IMR-90 (cell line): ENCODE measurements at regions not wholly inside any gene's neighbourhood (a gene's known extent, or its start where the extent isn't known, plus 50 kb on each side); places are given as distances from the start of the nearest gene placed in this dataset.

Source experiments
- ATAC-seq: fragments of 200-7000 bp; cut with Tn5 transposase; 2 replicates; pipeline ENCODE4 v1.9.1; 2020; ENCODE audit warnings: low read depth, mild to moderate bottlenecking, moderate library complexity
- BruUV-seq: library from RNA; stranded (reverse); fragments of 400-500 nt; replicated peaks from 2 replicates; lab custom pipeline; 2021; lab: Mats Ljungman, UMichigan
- CTCF ChIA-PET: fragments of 300-600 bp; formaldehyde crosslinking; extraction: SDS; loops from one replicate; lab custom pipeline; 2021; ENCODE audit warnings: antibody characterized with exemption; lab: Yijun Ruan, JAX
- POLR2A ChIA-PET: fragments of 300-600 bp; sonication (Branson Sonifier 250); formaldehyde crosslinking; loops from one replicate; lab custom pipeline; 2022; ENCODE audit warnings: antibody characterized with exemption; ENCODE audit not compliant: unreplicated experiment; lab: Charles Lee
- DNase-seq: peaks from one replicate; pipeline ENCODE4 v3.0.0; 2013
- H2AFZ ChIP-seq: replicated peaks from 2 replicates; pipeline ENCODE3; 2013; ENCODE audit warnings: low read length, mild to moderate bottlenecking; ENCODE audit not compliant: poor library complexity
- H2AK5ac ChIP-seq: 2 replicates; pipeline ENCODE4 v1.6.1; 2013; ENCODE audit warnings: low read depth, low read length, inconsistent platforms
- H2AK9ac ChIP-seq: replicated peaks from 2 replicates; pipeline ENCODE3; 2013; ENCODE audit warnings: mild to moderate bottlenecking, low read depth, low read length, moderate library complexity; ENCODE audit not compliant: poor library complexity
- H2BK120ac ChIP-seq: 2 replicates; pipeline ENCODE4 v1.6.1; 2013; ENCODE audit warnings: low read depth, low read length, inconsistent platforms
- H2BK15ac ChIP-seq: 3 replicates; pipeline ENCODE4 v1.6.1; 2013; ENCODE audit warnings: low read depth, low read length, inconsistent platforms
- H2BK20ac ChIP-seq: 2 replicates; pipeline ENCODE4 v1.6.1; 2013; ENCODE audit warnings: low read depth, mild to moderate bottlenecking, inconsistent platforms, low read length, moderate library complexity
- H2BK5ac ChIP-seq: 2 replicates; pipeline ENCODE4 v1.6.1; 2013; ENCODE audit warnings: mild to moderate bottlenecking, low read depth, low read length, inconsistent platforms; ENCODE audit not compliant: poor library complexity, severe bottlenecking
- H3K14ac ChIP-seq: replicated peaks from 2 replicates; pipeline ENCODE4 v1.6.1; 2013; ENCODE audit warnings: low read depth, low read length, inconsistent platforms
- H3K18ac ChIP-seq: 2 replicates; pipeline ENCODE4 v1.6.1; 2013; ENCODE audit warnings: low read depth, low read length, control low read depth
- H3K23ac ChIP-seq: 2 replicates; pipeline ENCODE4 v1.6.1; 2013; ENCODE audit warnings: low read depth, low read length, inconsistent platforms
- H3K27ac ChIP-seq: 2 replicates; pipeline ENCODE4 v1.5.1; 2013; ENCODE audit warnings: mild to moderate bottlenecking, control low read depth, low read length; ENCODE audit not compliant: insufficient read depth
- H3K27me3 ChIP-seq: 2 replicates; pipeline ENCODE4 v1.6.1; 2013; ENCODE audit warnings: low read length; ENCODE audit not compliant: control insufficient read depth, insufficient read depth
- H3K36me3 ChIP-seq: 2 replicates; pipeline ENCODE4 v1.6.1; 2013; ENCODE audit warnings: low read length, mixed read lengths; ENCODE audit not compliant: control insufficient read depth, insufficient read depth
- H3K4ac ChIP-seq: 2 replicates; pipeline ENCODE4 v1.6.1; 2013; ENCODE audit warnings: low read depth, low read length, inconsistent platforms
- H3K4me1 ChIP-seq: 2 replicates; pipeline ENCODE4 v1.6.1; 2013; ENCODE audit warnings: low read length, mixed read lengths; ENCODE audit not compliant: control insufficient read depth, insufficient read depth
- H3K4me2 ChIP-seq: 2 replicates; pipeline ENCODE4 v1.6.1; 2013; ENCODE audit warnings: low read depth, mild to moderate bottlenecking, control low read depth, low read length, moderate library complexity
- H3K4me3 ChIP-seq: 2 replicates; pipeline ENCODE4 v1.5.1; 2013; ENCODE audit warnings: low read depth, mild to moderate bottlenecking, control low read depth, low read length, moderate library complexity; ENCODE audit not compliant: insufficient read depth
- H3K56ac ChIP-seq: 2 replicates; pipeline ENCODE4 v1.6.1; 2013; ENCODE audit warnings: low read length, inconsistent platforms; ENCODE audit not compliant: insufficient read depth; ENCODE audit errors: extremely low read depth
- H3K79me1 ChIP-seq, 2 experiments: 2 replicates each; pipeline ENCODE4 v1.6.1; 2013; ENCODE audit warnings: low read length in 2 of 2, inconsistent platforms in 1 of 2, low read depth in 1 of 2
- H3K9ac ChIP-seq: 2 replicates; pipeline ENCODE4 v1.6.1; 2013; ENCODE audit warnings: low read depth, low read length, control low read depth
- H3K9me1 ChIP-seq: 2 replicates; pipeline ENCODE4 v1.6.1; 2013; ENCODE audit warnings: low read length, inconsistent platforms; ENCODE audit not compliant: insufficient read depth
- H3K9me3 ChIP-seq: 2 replicates; pipeline ENCODE4 v1.6.1; 2013; ENCODE audit warnings: low read length; ENCODE audit not compliant: control insufficient read depth, insufficient read depth
- H4K20me1 ChIP-seq: 2 replicates; pipeline ENCODE4 v1.6.1; 2013; ENCODE audit warnings: low read length, inconsistent platforms; ENCODE audit not compliant: insufficient read depth
- H4K5ac ChIP-seq: 2 replicates; pipeline ENCODE4 v1.6.1; 2013; ENCODE audit warnings: mild to moderate bottlenecking, low read depth, low read length, control low read depth
- H4K8ac ChIP-seq, 2 experiments: 2 replicates each; pipeline ENCODE4 v1.6.1; 2013; ENCODE audit warnings: low read depth in 2 of 2, low read length in 2 of 2, control low read depth in 1 of 2, inconsistent platforms in 1 of 2
- H4K91ac ChIP-seq: 2 replicates; pipeline ENCODE4 v1.6.1; 2013; ENCODE audit warnings: low read depth, low read length, inconsistent platforms; ENCODE audit not compliant: insufficient read depth
- BHLHE40 ChIP-seq: fragments of 150-350 bp; IDR thresholded peaks from 2 replicates; pipeline ENCODE4 v1.6.1; 2016; ENCODE audit warnings: mild to moderate bottlenecking, low read depth, low read length
- CEBPB ChIP-seq: IDR thresholded peaks from 2 replicates; pipeline ENCODE4 v1.6.1; 2012; ENCODE audit warnings: low read depth, low read length, improper control_type of control experiment
- CHD1 ChIP-seq: IDR thresholded peaks from 2 replicates; pipeline ENCODE4 v1.6.1; 2012; ENCODE audit warnings: low read depth, low read length, improper control_type of control experiment
- FOS ChIP-seq: fragments of 150-350 bp; IDR thresholded peaks from 2 replicates; pipeline ENCODE4 v1.6.1; 2016; ENCODE audit warnings: low read depth, low read length
- MAFK ChIP-seq: IDR thresholded peaks from 2 replicates; pipeline ENCODE4 v1.6.1; 2012; ENCODE audit warnings: low read depth, low read length, improper control_type of control experiment
- MAZ ChIP-seq: IDR thresholded peaks from 2 replicates; pipeline ENCODE4 v1.6.1; 2012; ENCODE audit warnings: low read depth, mild to moderate bottlenecking, low read length, improper control_type of control experiment, moderate library complexity, borderline replicate concordance
- MXI1 ChIP-seq: IDR thresholded peaks from 2 replicates; pipeline ENCODE4 v1.6.1; 2012; ENCODE audit warnings: low read depth, mild to moderate bottlenecking, low read length, moderate library complexity, borderline replicate concordance
- NFE2L2 ChIP-seq: fragments of 150-350 bp; IDR thresholded peaks from 2 replicates; pipeline ENCODE4 v1.6.1; 2016; ENCODE audit warnings: low read depth, mild to moderate bottlenecking, low read length
- POLR2A ChIP-seq: IDR thresholded peaks from 2 replicates; pipeline ENCODE4 v1.6.1; 2012; ENCODE audit warnings: mild to moderate bottlenecking, low read depth, low read length
- RAD21 ChIP-seq: IDR thresholded peaks from 2 replicates; pipeline ENCODE4 v1.6.1; 2012; ENCODE audit warnings: low read length, improper control_type of control experiment
- RCOR1 ChIP-seq: IDR thresholded peaks from 2 replicates; pipeline ENCODE4 v1.6.1; 2012; ENCODE audit warnings: mild to moderate bottlenecking, low read length, improper control_type of control experiment; ENCODE audit not compliant: insufficient replicate concordance
- RFX5 ChIP-seq: IDR thresholded peaks from 2 replicates; pipeline ENCODE4 v1.8.0; 2012; ENCODE audit warnings: low read depth, mild to moderate bottlenecking, low read length, moderate library complexity
- SMC3 ChIP-seq: fragments of 150-350 bp; IDR thresholded peaks from 2 replicates; pipeline ENCODE4 v1.6.1; 2016; ENCODE audit warnings: low read depth, mild to moderate bottlenecking, antibody characterized with exemption, low read length, moderate library complexity
- WGBS, 2 experiments: methylation state at CpG; one replicate each; pipeline versions ENCODE4 v1.1.5 to v1.1.7; 2013; ENCODE audit warnings: missing lambda C conversion rate in 2 of 2; ENCODE audit not compliant: insufficient read length in 1 of 2; ENCODE audit errors: extremely low coverage in 2 of 2; 5-methylcytosine and 5-hydroxymethylcytosine counted together
- dilution Hi-C: fragments of 300-500 bp; cut with HindIII; formaldehyde crosslinking; loops from one replicate; pipeline ENCODE4 v1.14.3; 2018; ENCODE audit warnings: low sequenced_read_pairs; ENCODE audit not compliant: unreplicated experiment
- in situ Hi-C: fragments of 300-500 bp; cut with MboI; formaldehyde crosslinking; loops from 3 replicates; pipeline ENCODE4 v1.14.3; 2019; ENCODE audit warnings: low sequenced_read_pairs, inconsistent platforms, mixed read lengths
- intact Hi-C: fragments of 100-400 bp; cut with micrococcal nuclease; formaldehyde crosslinking; loops from 2 replicates; pipeline ENCODE4 v1.10.0; 2022
- TF ChIP-seq, protein P1 (sequence below): fragments of 150-350 bp; IDR thresholded peaks from 2 replicates; pipeline ENCODE4 v1.6.1; 2016; ENCODE audit warnings: low read depth, mild to moderate bottlenecking, low read length, moderate library complexity, borderline replicate concordance
- TF ChIP-seq, protein P2 (sequence below): conservative IDR thresholded peaks from 2 replicates; pipeline ENCODE4 v1.5.1; 2012; ENCODE audit warnings: mild to moderate bottlenecking, low read depth, low read length, improper control_type of control experiment
- TF ChIP-seq, protein P3 (sequence below): fragments of 150-350 bp; IDR thresholded peaks from 2 replicates; pipeline ENCODE4 v1.6.1; 2017; ENCODE audit warnings: mild to moderate bottlenecking, antibody characterized with exemption, low read length, low read depth

DNA sequence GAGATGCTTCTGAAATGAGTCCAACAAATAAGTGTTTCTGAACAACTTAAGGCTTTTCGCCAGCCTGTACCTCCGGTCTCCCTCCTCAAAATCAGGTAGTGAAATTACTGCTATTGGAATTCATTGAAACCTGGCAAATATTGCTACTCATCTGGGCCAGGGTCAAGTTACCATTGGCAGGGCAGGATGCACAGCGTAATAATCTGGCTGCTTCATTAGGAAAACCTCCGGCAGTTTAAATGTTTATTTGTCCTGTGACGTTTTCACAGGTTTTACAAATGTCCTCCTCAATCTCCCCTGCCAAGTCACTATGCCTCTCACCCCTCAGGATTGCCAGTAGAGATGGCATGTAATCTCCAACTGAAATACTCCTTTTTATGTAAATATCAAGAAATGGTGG lies 92.6 kb upstream of the KDR start:
- no peaks in the 10 kb centered on the region for H3K4me1 ChIP-seq
- H3K14ac ChIP-seq, result no peak overlapping the region
- no peak overlapping the region for H2AK5ac ChIP-seq
- CTCF ChIA-PET, result no interaction called here
- ATAC-seq (no peak), DNase-seq (no peak)
- no peak overlapping the region for H2BK20ac ChIP-seq
- H4K91ac ChIP-seq, result no peak overlapping the region
- H3K36me3 ChIP-seq, result no peaks in the 10 kb centered on the region
- dilution Hi-C loops, result no loop called here
- H3K4ac ChIP-seq, result no peak overlapping the region
- H4K20me1 ChIP-seq, result no peaks in the 10 kb centered on the region
- H3K9me3 ChIP-seq, result no peaks in the 10 kb centered on the region
- no peak overlapping the region for H2BK5ac ChIP-seq
- H3K9ac ChIP-seq, result no peak overlapping the region
- no TSS peak for BruUV-seq
- no peak overlapping the region for H3K56ac ChIP-seq
- H4K5ac ChIP-seq, result no peak overlapping the region
- no peak overlapping the region for H3K4me2 ChIP-seq
- no peak overlapping the region for H3K4me3 ChIP-seq
- in situ Hi-C loops, result no loop called here
- WGBS, 2 experiments, result 45% methylated on average over 2 of the region's 5 CpGs; no CpG with 5 or more reads in 1 of the 2 experiments
- no peak overlapping the region for H2AK9ac ChIP-seq
- H3K27me3 ChIP-seq, result no peaks in the 10 kb centered on the region
- no peak overlapping the region for H2AFZ ChIP-seq
- intact Hi-C loops, result no loop called here
- no peaks in the 10 kb centered on the region for H3K9me1 ChIP-seq
- no peak overlapping the region for H2BK120ac ChIP-seq
- H3K18ac ChIP-seq, result no peak overlapping the region
- H4K8ac ChIP-seq, result no peak overlapping the region
- no peak overlapping the region for H2BK15ac ChIP-seq
- no peaks in the 10 kb centered on the region for H3K79me1 ChIP-seq
- TF ChIP-seq MAFK (no peak), SMC3 (no peak), CHD1 (no peak), RCOR1 (no peak), CEBPB (no peak), BHLHE40 (no peak), RFX5 (no peak), POLR2A (no peak), FOS (no peak), NFE2L2 (no peak), MAZ (no peak), RAD21 (no peak), MXI1 (no peak)
- TF ChIP-seq, protein P1, sequence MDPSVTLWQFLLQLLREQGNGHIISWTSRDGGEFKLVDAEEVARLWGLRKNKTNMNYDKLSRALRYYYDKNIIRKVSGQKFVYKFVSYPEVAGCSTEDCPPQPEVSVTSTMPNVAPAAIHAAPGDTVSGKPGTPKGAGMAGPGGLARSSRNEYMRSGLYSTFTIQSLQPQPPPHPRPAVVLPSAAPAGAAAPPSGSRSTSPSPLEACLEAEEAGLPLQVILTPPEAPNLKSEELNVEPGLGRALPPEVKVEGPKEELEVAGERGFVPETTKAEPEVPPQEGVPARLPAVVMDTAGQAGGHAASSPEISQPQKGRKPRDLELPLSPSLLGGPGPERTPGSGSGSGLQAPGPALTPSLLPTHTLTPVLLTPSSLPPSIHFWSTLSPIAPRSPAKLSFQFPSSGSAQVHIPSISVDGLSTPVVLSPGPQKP, result no peak
- TF ChIP-seq, protein P2, sequence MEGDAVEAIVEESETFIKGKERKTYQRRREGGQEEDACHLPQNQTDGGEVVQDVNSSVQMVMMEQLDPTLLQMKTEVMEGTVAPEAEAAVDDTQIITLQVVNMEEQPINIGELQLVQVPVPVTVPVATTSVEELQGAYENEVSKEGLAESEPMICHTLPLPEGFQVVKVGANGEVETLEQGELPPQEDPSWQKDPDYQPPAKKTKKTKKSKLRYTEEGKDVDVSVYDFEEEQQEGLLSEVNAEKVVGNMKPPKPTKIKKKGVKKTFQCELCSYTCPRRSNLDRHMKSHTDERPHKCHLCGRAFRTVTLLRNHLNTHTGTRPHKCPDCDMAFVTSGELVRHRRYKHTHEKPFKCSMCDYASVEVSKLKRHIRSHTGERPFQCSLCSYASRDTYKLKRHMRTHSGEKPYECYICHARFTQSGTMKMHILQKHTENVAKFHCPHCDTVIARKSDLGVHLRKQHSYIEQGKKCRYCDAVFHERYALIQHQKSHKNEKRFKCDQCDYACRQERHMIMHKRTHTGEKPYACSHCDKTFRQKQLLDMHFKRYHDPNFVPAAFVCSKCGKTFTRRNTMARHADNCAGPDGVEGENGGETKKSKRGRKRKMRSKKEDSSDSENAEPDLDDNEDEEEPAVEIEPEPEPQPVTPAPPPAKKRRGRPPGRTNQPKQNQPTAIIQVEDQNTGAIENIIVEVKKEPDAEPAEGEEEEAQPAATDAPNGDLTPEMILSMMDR, result no peak
- TF ChIP-seq, protein P3, sequence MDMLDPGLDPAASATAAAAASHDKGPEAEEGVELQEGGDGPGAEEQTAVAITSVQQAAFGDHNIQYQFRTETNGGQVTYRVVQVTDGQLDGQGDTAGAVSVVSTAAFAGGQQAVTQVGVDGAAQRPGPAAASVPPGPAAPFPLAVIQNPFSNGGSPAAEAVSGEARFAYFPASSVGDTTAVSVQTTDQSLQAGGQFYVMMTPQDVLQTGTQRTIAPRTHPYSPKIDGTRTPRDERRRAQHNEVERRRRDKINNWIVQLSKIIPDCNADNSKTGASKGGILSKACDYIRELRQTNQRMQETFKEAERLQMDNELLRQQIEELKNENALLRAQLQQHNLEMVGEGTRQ, result no peak
- no peak overlapping the region for H3K23ac ChIP-seq
- H3K27ac ChIP-seq, result no peak overlapping the region
- POLR2A ChIA-PET, result no interaction called here
